HG02610 (cell line): ENCODE measurements at regions not wholly inside any gene's neighbourhood (a gene's known extent, or its start where the extent isn't known, plus 50 kb on each side); places are given as distances from the start of the nearest gene placed in this dataset.

Experiments
- ATAC-seq: cut with Tn5 transposase; IDR thresholded peaks from one replicate; pipeline ENCODE4 v1.9.1; 2021; ENCODE audit warnings: mild to moderate bottlenecking, moderate library complexity; ENCODE audit not compliant: unreplicated experiment

DNA sequence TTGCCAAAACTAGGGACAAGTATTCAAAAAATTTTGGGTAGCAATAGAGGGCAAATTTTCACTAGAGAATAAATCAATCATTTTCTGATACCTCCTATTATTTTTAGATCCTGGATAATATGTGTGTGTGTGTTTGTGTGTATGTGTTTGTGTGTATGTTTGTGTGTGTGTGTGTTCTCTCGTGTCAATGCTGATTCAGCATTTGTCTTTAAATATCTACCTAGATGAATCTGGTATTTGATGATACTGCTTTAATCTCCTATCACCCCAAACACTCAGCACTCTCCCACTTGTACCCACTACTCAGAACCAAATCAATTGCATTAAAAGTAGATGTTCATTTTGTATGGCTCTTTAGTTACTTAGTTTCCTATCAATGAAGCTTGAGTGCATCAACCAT is 101.3 kb upstream of the NPFFR2 start:
- no peak for ATAC-seq

DNA sequence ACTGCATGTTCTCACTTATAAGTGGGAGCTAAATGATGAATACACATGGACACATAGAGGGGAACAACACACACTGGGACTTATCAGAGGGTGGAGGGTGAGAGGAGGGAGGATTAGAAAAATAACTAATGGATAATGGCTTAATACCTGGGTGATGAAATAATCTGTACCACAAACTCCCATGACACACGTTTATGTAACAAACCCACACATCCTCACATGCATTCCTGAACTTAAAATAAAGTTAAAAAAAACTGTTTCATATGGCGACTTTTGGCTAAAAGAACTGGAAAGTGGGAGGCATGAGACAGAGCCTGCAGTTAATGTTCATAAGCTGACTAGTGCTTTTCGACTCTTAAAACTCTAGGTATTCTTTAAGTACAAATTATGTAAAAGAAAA is 98.9 kb upstream of the NPFFR2 start:
- no peak for ATAC-seq

DNA sequence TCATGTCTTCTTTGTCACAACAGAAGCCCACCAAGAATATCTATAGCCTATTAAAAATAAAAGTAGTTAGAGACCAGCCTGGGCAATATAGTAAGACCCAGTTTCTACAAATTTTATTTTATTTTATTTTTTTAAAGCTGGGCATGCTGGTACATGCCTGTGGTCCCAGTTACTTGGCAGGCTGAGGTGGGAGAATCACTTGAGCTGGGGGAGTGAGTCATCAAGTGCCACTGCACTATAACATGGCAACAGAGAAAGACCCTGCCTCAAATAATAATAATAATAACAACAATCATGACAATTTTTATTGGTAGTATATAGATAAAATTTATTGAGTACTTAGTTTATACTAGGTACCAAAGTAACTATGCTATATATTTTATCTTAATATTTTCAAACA is 93.0 kb upstream of the NPFFR2 start:
- ATAC-seq = no peak

DNA sequence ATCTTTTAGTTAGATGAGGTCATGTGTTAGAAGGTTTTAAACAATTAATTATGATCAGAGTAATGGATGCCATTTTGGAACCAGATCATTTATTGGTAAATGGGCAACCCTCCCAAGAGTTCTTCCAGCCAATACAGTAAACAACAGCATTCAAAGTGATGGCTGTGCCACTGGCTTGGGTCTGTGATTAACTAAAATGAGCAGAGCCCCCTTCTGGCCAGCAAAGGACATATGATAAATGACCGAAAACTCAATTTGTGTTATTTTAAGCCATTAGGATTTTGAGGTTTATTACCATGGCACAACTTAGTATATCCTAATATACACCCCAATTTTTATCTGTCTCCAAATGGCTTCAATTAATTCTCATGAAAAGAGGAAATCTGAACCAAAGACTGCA is 90.8 kb upstream of the NPFFR2 start:
- ATAC-seq = no peak

DNA sequence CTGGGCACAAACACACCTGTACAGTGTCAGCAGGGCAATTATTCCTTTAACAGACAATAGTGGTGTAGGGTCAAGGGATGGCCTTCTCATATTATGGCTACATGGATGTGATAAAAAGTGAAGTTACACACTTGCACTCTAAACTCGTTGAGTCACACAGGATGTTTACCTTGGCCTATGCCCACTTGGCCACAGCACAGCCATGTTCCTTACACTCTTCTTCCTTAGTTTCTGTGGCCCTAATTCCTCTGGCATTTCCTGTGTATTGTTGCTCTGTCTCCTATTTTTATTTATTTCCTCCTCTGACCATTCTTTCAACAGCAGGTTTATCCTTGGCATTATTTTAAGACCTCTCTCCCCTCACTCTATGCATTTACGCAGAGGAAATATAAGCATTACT is 86.8 kb upstream of the NPFFR2 start:
- no peak for ATAC-seq

DNA sequence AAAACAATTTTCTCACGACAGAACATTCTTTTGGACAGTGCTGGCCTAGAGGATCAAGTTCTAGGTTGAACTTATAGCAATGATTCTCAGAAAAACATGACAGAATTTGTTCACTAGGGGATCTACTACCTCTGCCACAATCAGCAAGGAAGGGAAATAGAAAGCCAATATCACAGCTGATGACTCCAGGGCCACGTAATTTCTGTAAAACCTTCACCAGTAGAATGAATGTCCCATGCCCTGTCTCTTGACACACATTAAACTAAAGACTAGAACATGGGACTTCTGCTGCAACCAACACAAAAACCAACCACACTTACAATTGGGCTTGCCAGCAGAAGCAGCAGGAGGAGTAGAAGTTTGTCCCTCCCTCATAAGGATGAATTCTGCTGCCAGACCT is 86.0 kb upstream of the NPFFR2 start:
- ATAC-seq = peak; percentile 68

DNA sequence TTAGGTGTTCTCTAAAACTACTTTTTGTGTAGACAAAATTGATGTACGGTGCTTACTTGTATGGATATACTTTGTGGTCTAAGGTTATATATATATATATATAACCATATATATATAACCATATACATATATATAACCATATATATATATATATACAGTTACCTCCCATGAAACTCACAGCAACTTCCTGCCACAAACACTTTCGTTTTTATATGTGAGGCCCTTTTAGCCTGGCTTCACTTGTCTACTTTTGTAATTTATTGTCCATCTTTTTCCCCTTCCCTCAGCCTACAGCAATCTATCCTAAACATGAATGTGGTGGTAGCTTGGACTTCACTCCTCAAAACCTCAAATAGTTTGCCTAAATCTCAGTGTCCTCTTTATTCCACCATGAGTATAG is 72.8 kb upstream of the NPFFR2 start:
- ATAC-seq = no peak

DNA sequence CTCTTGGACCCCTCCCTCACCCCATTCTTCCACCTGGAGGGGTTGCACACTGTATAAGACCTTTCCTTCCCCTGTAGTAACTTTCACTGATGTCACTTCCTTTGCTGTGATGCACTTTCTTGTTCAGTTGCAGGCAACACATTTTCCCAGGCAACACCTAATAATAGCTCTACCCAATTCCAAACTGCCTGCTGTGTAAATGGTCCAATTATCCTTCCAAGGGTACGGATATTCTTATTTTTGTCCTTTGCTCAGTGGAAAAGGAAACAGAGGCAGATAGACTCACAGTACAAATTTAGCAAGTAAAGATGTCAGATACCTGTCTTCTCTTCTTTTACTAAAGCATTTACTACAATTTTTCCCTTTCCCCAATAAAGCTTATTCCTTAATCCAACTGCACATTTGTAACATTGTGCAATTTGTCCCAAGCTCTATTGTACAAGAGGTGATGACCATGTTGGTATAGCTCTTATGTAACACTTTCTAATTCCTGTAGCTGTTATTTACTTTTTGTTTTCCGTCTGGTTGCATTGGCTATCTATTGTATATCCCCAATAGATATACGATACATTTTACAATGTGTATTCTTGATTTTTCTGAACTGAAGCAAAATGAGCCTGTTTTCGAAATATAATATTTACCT is 69.1 kb upstream of the NPFFR2 start:
- no peak for ATAC-seq

DNA sequence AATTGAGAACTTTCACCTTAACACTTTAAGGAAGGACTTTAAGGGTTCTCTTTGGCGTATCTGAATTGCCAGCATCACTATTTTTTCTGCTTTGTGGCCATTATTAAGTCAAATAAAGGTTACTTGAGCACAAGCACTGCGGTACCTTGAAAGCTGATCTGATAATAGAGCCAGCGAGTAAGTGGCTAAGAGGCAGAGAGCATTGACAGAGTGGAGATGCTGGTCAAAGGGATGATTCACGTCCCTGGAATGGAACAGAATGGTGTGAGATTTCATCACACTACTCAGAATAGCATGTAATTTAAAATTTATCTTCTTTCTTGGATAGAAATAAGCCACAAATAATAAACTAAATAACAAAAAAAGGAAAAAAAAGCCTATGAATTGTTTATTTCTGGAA is 57.1 kb upstream of the NPFFR2 start:
- no peak for ATAC-seq

DNA sequence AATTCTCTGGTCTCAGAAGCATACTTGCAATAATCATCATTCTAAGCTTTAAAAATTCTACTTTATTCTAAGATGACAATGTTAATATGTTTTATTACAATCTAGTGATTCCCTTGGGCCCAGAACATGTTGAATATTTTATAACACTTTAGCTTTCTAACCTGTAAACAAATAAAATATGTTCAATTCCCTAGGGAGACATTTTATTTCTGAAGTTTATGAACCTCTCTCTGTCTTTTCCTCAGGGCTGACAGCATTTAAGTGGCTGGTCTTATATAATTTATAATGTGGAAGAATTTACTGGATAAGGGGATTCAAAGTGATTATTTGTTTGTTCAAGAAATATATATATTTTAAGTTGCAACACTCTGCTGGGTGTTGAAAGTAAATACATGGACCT is 55.3 kb upstream of the NPFFR2 start:
- no peak for ATAC-seq

DNA sequence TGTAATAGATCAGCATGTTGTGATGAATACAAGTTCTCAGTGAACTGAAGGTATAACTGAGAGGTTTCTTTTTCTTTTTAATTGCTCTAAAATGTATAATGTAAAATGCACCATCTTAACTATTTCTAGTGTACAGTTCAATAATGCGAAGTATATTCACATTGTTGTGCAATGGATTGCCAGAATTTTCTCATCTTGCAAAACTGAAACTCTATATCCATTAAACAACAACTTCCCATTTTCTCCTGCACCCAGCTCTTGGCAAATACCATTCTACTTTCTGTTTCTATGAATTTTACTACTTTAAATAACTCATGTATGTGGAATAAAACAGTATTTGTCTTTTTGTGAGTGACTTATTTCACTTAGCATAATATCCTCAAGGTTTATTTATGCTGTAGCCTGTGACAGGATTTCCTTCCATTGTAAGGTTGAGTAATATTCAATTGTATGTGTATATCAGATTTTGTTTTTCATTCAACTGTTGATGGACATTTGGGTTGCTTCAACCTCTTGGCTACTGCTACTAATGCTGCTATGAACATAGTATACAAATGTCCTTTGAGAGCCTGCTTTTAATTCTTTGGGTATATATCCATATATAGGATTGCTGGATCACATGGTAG is 53.5 kb upstream of the NPFFR2 start:
- ATAC-seq = no peak

DNA sequence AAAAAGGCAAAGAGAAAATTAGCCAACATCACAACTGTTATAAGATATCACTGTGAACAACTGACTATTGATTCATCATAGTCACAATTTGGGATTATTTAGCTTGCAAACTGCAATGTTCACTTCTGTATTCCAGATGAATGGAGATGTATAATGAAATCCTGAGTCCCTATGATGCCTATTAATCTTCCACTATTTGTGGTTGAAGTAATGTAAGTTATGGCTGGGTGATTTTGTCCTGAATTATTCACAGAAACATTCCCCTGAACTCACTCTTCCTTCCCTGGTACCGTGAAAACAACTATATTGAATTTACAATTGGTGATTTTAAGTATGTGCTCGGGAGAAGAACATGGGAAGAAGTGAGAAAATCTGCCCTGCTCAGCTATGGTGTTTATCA is 50.8 kb upstream of the NPFFR2 start:
- no peak for ATAC-seq
